HK-2 (cell line): ENCODE measurements at regions not wholly inside any gene's neighbourhood (a gene's known extent, or its start where the extent isn't known, plus 50 kb on each side); places are given as distances from the start of the nearest gene placed in this dataset.
A peak's percentile ranks its signal among the peaks of the same experiment; 100 is the strongest.
"Not testable (repeated sequence)": the region's sequence is repeated elsewhere in the genome, so short reads cannot be mapped to it uniquely, and the experiment has no call there.

ENCODE experiments used
- DNase-seq: peaks from one replicate; pipeline ENCODE4 v3.0.0-alpha.2; 2018; ENCODE audit not compliant: unreplicated experiment

- no peak for DNase-seq
Observed at GRCh38 chr16:75780669-75781068, 54.4 kb upstream of the CPHXL start.

- no peak for DNase-seq
Observed at GRCh38 chr16:75781683-75782343, 55.5 kb upstream of the CPHXL start.

GRCh38 chr16:75787440-75787839 is 61.1 kb upstream of the CPHXL start:
- DNase-seq, result no peak

- no peak for DNase-seq
Observed at GRCh38 chr16:75789237-75789636, 62.9 kb upstream of the CPHXL start.

GRCh38 chr16:75792771-75793492 is 66.6 kb upstream of the CPHXL start:
- no peak for DNase-seq

GRCh38 chr16:75793641-75794040 is 67.4 kb upstream of the CPHXL start:
- DNase-seq, result no peak

GRCh38 chr16:75794426-75794825 is 68.1 kb upstream of the CPHXL start:
- DNase-seq, result no peak

- no peak for DNase-seq
Observed at GRCh38 chr16:75798714-75799113, 72.4 kb upstream of the CPHXL start.

- no peak for DNase-seq
Observed at GRCh38 chr16:75801307-75801706, 75.0 kb upstream of the CPHXL start.

GRCh38 chr16:75803753-75804152 is 77.5 kb upstream of the CPHXL start:
- no peak for DNase-seq

GRCh38 chr16:75804368-75804767 is 78.1 kb upstream of the CPHXL start:
- DNase-seq, result no peak

GRCh38 chr16:75805946-75806345 is 79.7 kb upstream of the CPHXL start:
- DNase-seq, result no peak

- DNase-seq, result no peak
Observed at GRCh38 chr16:75806487-75806886, 80.2 kb upstream of the CPHXL start.

- no peak for DNase-seq
Observed at GRCh38 chr16:75810342-75810741, 84.1 kb upstream of the CPHXL start.

GRCh38 chr16:75811020-75811634 is 84.8 kb upstream of the CPHXL start:
- no peak for DNase-seq

GRCh38 chr16:75818491-75818890 is 92.2 kb upstream of the CPHXL start:
- DNase-seq, result no peak

GRCh38 chr16:75820672-75821071 is 94.4 kb upstream of the CPHXL start:
- peak; percentile 2 for DNase-seq

GRCh38 chr16:75821117-75821516 is 94.8 kb upstream of the CPHXL start:
- DNase-seq, result no peak

- DNase-seq, result not testable (repeated sequence)
Observed at GRCh38 chr16:75825750-75826149, 99.5 kb upstream of the CPHXL start.

GRCh38 chr16:75827372-75828038 is 101.2 kb upstream of the CPHXL start:
- not testable (repeated sequence) for DNase-seq

- DNase-seq, result not testable (repeated sequence)
Observed at GRCh38 chr16:75833385-75833784, 107.1 kb upstream of the CPHXL start.

- no peak for DNase-seq
Observed at GRCh38 chr16:75836347-75837010, 110.2 kb upstream of the CPHXL start.
